Choroid plexus epithelial cell (primary cell): ENCODE measurements at regions not wholly inside any gene's neighbourhood (a gene's known extent, or its start where the extent isn't known, plus 50 kb on each side); places are given as distances from the start of the nearest gene placed in this dataset.

Experiments used
- DNase-seq: peaks from one replicate; pipeline ENCODE4 v3.0.0-alpha.2; 2010; ENCODE audit warnings: low read depth
- H3K4me3 ChIP-seq: 2 replicates; pipeline ENCODE4 v1.5.1; 2011; ENCODE audit warnings: low read depth, mild to moderate bottlenecking, control low read depth, low read length, moderate library complexity
- CTCF ChIP-seq: conservative IDR thresholded peaks from 2 replicates; pipeline ENCODE4 v1.5.1; 2011; ENCODE audit warnings: low read depth, mild to moderate bottlenecking, control low read depth, inconsistent platforms, low read length, moderate library complexity

GRCh38 chr12:107888789-107889188 lies 114.3 kb downstream of the ASCL4 start:
- TF ChIP-seq CTCF = no peak
- H3K4me3 ChIP-seq = no peak overlapping the region
- no peak for DNase-seq

GRCh38 chr12:107891967-107892366 lies 117.5 kb downstream of the ASCL4 start:
- DNase-seq = peak; percentile 21
- peak; percentile 45 for TF ChIP-seq CTCF
- no peak overlapping the region for H3K4me3 ChIP-seq

- no peak for DNase-seq
- no peak overlapping the region for H3K4me3 ChIP-seq
- no peak for TF ChIP-seq CTCF
These were observed 120.1 kb downstream of the ASCL4 start for GRCh38 chr12:107894589-107894988.

GRCh38 chr12:107895966-107896365 lies 121.5 kb downstream of the ASCL4 start:
- H3K4me3 ChIP-seq = no peak overlapping the region
- no peak for TF ChIP-seq CTCF
- no peak for DNase-seq

GRCh38 chr12:107900588-107900987 lies 126.1 kb downstream of the ASCL4 start:
- DNase-seq = no peak
- no peak overlapping the region for H3K4me3 ChIP-seq
- TF ChIP-seq CTCF = no peak

GRCh38 chr12:107903341-107904061 lies 129.0 kb downstream of the ASCL4 start:
- DNase-seq = no peak
- no peak for TF ChIP-seq CTCF
- no peak overlapping the region for H3K4me3 ChIP-seq

GRCh38 chr12:107906707-107907106 lies 132.2 kb downstream of the ASCL4 start:
- no peak for TF ChIP-seq CTCF
- no peak for DNase-seq
- no peak overlapping the region for H3K4me3 ChIP-seq
